MM.1S (cell line): ENCODE measurements at regions not wholly inside any gene's neighbourhood (a gene's known extent, or its start where the extent isn't known, plus 50 kb on each side); places are given as distances from the start of the nearest gene placed in this dataset.

Experiments used
- EZH2phosphoT487 ChIP-seq: fragments of 300-600 bp; sonication (generic); IDR thresholded peaks from 2 replicates; pipeline ENCODE4 v1.6.1; 2018; ENCODE audit warnings: antibody characterized with exemption, low read length
- TF ChIP-seq, protein P1 (sequence below): fragments of 300-600 bp; sonication (generic); IDR thresholded peaks from 2 replicates; pipeline ENCODE4 v1.5.1; 2016; ENCODE audit warnings: antibody characterized with exemption, low read length, mixed read lengths

DNA sequence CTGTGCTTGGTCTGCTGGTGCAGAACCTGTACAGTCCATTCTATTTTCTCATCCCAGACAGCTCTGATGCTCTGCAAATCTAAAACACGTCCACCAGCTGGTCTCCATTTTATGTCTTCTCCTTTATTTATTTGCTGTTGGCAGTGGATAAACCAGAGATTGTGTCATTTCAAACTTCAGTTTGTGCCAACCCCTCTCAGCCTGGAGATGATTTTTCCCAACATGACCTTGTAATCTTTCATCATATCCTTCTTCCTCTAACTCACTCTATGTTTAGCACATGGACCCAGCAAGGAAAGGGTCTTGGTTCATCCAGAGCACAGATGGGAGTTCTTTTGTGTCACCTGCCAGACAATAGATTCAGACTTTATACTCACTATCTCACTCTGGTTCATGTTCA, 273.2 kb downstream of the MTX2 start:
- TF ChIP-seq, protein P1, sequence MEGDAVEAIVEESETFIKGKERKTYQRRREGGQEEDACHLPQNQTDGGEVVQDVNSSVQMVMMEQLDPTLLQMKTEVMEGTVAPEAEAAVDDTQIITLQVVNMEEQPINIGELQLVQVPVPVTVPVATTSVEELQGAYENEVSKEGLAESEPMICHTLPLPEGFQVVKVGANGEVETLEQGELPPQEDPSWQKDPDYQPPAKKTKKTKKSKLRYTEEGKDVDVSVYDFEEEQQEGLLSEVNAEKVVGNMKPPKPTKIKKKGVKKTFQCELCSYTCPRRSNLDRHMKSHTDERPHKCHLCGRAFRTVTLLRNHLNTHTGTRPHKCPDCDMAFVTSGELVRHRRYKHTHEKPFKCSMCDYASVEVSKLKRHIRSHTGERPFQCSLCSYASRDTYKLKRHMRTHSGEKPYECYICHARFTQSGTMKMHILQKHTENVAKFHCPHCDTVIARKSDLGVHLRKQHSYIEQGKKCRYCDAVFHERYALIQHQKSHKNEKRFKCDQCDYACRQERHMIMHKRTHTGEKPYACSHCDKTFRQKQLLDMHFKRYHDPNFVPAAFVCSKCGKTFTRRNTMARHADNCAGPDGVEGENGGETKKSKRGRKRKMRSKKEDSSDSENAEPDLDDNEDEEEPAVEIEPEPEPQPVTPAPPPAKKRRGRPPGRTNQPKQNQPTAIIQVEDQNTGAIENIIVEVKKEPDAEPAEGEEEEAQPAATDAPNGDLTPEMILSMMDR: no peak
- TF ChIP-seq EZH2phosphoT487: no peak
